NCI-H510A (cell line): ENCODE measurements at regions not wholly inside any gene's neighbourhood (a gene's known extent, or its start where the extent isn't known, plus 50 kb on each side); places are given as distances from the start of the nearest gene placed in this dataset.

Experiments
- DNase-seq: peaks from one replicate; lab custom pipeline; 2025; lab: John Stamatoyannopoulos, UW

DNA sequence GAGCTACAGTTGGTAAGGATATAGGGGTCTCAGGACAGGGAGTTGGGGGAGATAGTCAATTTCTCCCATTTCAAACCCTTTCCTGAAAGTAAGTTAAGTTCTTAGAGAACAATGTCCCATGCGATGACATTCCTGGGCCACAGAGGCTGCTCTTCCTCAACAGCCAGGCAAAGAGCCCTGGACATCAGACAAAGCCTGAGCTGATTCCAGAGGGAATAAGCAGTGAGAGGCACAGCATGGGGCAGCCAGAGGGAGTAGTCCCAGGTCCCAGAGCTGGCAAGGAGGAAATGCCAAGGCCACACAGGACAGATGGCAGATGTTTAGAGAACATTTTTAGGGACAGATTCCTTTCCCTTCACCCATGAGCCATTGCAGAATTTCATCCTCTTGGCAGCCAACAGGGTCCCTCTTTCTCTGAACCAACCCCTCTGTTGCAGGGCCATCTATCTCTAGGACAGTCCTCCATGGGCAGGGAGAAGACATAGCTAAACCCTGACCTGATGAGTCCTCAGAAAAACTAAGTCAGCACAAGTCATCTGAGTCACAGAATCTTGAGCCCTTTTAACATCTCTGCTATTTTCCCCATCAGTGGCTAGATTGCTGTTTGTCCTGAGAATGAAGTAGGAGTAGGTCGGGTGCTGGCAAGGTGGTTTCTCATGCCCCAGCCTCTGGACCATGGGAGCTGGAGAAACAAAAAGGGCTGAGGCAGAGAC lies 60.3 kb upstream of the CALM2 start:
- no peak for DNase-seq

GRCh38 chr2:47235132-47235531 lies 58.8 kb upstream of the CALM2 start:
- DNase-seq = no peak

DNA sequence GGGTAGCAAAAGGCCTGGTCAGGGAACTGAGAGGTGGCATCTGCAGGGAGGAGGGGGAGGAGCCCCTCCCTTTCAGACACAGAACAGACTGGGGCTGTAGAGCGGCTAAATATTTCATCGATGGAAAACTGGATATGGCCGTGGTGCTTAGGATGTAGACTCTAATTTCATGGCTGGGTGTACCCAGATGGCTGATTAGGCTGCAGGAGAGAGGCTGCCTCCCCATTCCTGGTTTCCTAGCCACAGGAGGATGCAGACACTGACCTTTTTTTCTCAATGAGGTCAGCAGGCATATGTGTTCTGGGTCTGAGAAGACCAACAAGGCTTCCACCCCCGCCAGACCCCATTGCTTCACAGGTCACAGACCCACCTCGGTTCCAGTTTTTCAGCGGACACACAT lies 58.1 kb upstream of the CALM2 start:
- no peak for DNase-seq

GRCh38 chr2:47232738-47233415 lies 56.6 kb upstream of the CALM2 start:
- DNase-seq = peak; percentile 59

GRCh38 chr2:47230418-47230817 lies 54.1 kb upstream of the CALM2 start:
- DNase-seq = no peak

DNA sequence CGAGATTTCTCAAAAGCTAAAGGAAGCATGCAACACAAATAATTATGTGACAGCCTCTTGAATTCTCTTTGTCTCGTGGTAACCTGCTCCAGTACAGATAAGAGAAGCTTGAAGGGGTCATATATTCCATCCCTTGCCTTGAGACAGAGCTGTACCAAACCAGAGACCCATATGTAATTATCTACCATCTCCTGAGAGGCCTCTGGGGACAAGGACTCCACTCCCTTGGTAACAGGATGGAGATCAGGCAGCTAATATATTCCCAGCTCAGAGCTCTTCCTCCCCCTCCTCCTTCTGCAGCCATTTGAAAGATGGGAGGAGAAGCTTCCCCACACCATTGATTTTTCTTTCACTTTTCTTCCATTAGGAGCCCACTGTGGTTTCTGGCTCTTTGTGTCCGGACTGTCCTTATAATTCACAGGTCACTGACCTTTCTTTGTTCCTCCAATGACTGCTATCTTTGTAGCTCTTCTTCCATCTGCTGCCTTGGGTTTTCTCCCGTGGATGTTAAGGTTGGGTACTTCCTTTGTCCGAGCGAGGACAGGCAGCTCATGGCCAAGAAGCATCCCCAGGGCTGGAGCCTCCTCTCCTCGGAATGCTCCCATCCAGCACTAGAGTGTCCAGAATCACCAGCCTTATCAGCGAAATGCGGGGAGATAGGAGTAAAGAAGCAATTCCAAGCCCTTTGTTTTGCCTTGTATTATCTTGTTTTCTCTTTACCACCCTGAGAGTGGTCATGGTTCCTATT lies 51.4 kb upstream of the CALM2 start:
- no peak for DNase-seq

DNA sequence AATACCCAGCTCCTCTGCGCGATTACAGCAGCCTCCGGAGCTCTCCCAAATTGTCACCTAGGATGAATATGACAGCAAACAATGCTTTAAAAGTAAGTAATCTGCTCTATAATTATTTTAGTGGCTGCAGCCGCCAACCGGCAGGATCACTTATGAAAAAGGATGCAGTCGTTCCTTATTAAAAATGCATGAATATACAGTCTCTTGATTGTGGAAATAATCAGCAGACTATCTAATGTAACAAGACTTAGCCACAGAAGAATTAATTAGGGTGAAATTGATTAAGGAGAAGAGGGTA lies 50.6 kb upstream of the CALM2 start:
- no peak for DNase-seq

- DNase-seq = peak; percentile 64
Measured at GRCh38 chr2:47226132-47226922, 50.0 kb upstream of the CALM2 start.
